Epithelial cell of proximal tubule (primary cell): ENCODE measurements at regions not wholly inside any gene's neighbourhood (a gene's known extent, or its start where the extent isn't known, plus 50 kb on each side); places are given as distances from the start of the nearest gene placed in this dataset.
"Not testable (repeated sequence)": the region's sequence is repeated elsewhere in the genome, so short reads cannot be mapped to it uniquely, and the experiment has no call there.

Source experiments
- DNase-seq: peaks from one replicate; pipeline ENCODE4 v3.0.0-alpha.2; 2011; ENCODE audit warnings: low read depth
- H3K4me3 ChIP-seq: 2 replicates; pipeline ENCODE4 v1.5.1; 2011; ENCODE audit warnings: low read depth, mild to moderate bottlenecking, low read length
- TF ChIP-seq, protein P1 (sequence below): conservative IDR thresholded peaks from 2 replicates; pipeline ENCODE4 v1.5.1; 2012; ENCODE audit warnings: low read depth, mild to moderate bottlenecking, low read length

DNA sequence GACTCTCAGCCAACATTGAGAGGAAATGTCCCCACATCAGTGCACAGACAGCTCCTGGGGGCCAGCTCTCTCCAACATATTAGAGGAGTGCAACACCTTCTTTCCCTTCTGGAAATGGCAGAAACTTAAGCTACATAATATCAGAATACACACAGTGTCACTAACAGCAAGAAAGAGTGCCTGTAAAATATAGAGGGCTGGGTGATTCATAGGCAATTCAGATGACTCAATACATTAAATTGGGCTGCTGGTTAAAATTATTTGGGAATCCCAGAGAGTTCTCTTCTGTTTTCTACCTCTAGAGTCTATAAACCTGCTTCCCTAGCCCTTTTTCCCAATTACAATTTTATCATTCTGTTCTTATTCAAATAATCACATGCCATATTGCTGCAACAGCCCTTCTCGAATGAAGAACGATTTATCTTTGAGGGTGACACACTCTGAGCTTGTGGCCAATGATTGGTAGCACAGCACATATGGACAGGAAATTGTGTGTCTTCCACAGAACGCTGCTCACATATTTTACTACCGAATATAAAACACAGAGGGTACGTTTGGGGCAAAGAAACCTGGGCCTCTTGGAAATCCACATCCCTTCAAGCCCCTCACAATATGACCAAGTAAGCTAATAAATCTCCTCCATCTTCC is 381.2 kb downstream of the MBD2 start:
- no peak overlapping the region for H3K4me3 ChIP-seq
- TF ChIP-seq, protein P1, sequence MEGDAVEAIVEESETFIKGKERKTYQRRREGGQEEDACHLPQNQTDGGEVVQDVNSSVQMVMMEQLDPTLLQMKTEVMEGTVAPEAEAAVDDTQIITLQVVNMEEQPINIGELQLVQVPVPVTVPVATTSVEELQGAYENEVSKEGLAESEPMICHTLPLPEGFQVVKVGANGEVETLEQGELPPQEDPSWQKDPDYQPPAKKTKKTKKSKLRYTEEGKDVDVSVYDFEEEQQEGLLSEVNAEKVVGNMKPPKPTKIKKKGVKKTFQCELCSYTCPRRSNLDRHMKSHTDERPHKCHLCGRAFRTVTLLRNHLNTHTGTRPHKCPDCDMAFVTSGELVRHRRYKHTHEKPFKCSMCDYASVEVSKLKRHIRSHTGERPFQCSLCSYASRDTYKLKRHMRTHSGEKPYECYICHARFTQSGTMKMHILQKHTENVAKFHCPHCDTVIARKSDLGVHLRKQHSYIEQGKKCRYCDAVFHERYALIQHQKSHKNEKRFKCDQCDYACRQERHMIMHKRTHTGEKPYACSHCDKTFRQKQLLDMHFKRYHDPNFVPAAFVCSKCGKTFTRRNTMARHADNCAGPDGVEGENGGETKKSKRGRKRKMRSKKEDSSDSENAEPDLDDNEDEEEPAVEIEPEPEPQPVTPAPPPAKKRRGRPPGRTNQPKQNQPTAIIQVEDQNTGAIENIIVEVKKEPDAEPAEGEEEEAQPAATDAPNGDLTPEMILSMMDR: no peak
- DNase-seq: no peak

DNA sequence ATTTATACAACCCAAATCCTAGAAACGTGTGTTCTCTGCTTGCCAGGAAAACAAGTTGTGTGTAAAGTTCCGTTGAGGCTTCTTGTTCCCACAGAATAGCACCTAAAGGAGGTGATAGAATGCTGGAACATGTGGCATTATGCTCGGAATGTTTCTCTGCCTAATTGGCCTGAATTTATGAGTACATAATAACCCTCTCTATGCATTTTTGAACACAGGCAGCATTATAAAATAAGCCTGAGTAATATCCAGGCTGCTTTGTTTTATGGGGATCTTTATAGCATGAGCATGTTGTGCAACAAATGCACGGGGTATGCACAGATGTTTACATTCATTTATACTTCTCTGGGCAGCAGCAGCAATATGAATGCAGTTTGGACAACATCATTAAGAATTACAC is 385.7 kb downstream of the MBD2 start:
- TF ChIP-seq, protein P1: no peak
- H3K4me3 ChIP-seq: no peak overlapping the region
- DNase-seq: no peak

DNA sequence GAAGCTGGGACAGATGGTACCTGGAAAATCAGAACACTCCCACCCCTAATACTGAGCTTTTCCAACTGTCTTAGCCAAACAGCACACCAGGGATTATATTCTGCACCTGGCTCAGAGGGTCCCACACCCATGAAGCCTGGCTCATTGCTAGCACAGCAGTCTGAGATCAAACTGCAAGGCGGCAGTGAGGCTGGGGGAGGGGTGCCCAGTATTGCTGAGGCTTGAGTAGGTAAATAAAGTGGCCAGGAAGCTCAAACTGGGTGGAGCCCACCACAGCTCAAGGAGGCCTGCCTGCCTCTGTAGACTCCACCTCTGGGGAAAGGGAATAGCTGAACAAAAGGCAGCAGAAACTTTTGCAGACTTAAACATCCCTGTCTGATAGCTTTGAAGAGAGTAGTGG is 403.3 kb downstream of the MBD2 start:
- not testable (repeated sequence) for H3K4me3 ChIP-seq, DNase-seq

DNA sequence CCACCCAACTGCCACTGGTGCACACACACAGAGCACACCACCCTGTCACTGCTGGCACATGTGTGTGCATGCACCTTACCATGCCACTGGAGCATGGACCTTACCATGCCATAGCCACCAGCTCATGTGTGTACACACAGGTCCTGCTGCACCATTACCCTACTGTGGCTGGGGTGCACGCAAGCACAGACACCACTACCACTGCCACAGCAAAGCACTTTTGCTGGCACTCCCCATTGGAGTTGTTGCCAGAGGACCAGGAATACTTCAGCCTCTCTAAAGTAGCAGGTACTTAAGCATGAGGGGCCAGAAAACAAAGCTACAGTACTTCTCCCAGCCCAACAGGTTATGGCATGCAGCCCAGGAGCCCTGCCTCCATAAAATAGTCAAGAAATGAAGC is 404.8 kb downstream of the MBD2 start:
- no peak overlapping the region for H3K4me3 ChIP-seq
- TF ChIP-seq, protein P1: no peak

DNA sequence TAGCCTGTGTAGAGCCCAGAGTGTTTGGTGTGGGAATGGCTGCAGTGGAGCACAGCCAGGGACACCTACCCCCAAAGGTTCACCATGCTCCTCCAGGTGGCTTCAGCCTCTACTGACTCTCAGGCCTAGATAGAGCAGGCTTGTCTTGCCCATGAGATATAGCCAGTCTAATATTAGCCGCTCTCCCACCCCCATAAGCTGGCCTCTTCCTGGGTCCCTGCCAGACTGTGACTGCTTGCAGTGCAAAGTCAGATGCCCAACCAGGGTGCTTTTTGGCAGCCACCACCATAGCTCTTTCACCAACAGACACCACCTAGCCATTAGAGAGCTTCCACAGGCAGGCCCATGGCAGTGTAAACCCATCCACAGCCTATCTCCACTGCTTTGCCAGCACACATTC is 405.3 kb downstream of the MBD2 start:
- no peak overlapping the region for H3K4me3 ChIP-seq
- TF ChIP-seq, protein P1: no peak
- DNase-seq: no peak

More for the DNA sequence above, 404.8 kb downstream of the MBD2 start:
- DNase-seq: no peak

DNA sequence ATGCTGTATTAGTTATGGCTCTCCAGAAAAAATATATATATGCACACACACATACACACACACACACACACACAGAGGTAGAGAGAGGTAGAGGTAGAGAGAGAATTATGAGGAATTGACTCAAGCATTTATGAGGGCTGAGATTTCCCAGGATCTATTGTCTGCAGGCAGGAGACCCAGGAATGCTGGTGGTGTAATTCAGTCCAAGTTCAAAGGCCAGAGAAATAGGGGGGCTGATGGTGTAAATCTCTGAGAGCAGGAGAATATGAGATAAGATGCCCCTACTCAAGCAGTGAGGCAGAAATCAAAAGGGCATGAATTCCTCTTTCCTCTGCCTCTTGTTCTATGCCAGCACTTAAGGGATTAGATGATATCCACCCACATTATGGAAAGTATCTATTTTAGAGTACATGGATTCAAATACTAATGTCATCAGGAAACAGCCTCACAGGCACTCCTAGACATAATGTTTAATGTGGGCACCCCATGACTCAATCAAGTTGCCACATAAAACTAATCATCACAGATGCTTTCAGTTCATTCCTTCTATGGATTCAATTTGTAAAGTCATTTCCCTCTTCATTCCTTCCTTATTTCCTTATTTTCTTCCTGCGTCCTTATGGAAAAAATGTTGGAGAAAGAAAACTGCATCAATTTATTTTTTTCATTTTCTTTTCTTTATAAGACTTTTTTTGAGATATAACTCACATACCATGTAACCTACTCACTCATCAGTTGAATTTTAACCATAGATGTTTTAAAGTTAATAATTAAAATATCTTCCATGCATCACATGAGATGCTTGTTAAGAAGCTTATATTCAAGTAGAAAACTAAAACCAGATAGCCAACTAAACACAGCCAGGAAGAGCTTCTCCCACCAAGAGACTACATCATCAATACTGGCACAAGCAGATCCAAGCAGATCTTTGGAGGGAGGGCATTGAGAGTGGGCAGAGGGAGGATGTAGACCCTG is 406.2 kb downstream of the MBD2 start:
- TF ChIP-seq, protein P1: no peak
- DNase-seq: peak; percentile 86

DNA sequence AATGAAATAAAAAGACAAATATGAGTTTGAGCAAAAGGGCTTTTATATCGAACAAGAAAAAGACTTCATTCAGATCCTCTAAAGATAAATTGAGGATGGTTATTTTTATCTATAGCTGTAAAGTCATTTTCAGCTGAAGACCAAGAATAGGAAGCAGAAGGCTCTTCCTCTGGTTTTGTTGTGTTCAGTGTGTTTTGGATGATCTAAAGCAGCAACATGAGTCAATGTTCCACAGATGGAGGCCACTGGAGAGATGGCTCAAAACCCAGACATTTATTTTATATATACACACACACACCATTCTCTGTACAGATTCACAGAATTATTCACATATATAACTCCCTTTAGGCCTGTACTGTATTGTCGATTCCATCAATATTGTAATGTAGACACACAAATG is 424.3 kb downstream of the MBD2 start:
- no peak overlapping the region for H3K4me3 ChIP-seq
- DNase-seq: no peak
- TF ChIP-seq, protein P1: no peak

More for the DNA sequence above, 406.2 kb downstream of the MBD2 start:
- H3K4me3 ChIP-seq: peak overlapping the region; percentile 4
